Gastroesophageal sphincter (tissue), 4 donors: ENCODE measurements at regions not wholly inside any gene's neighbourhood (a gene's known extent, or its start where the extent isn't known, plus 50 kb on each side); places are given as distances from the start of the nearest gene placed in this dataset.

Experiments used
- ATAC-seq: fragments of 150-250 bp; one replicate; pipeline ENCODE4 v1.9.1; 2016; ENCODE audit warnings: mild to moderate bottlenecking, moderate library complexity
- H3K27ac ChIP-seq, 4 donors: fragments of 200-600 bp; sonication (generic) in 3 of 4; 1 replicate in 3 of 4; 2 replicates in 1 of 4; pipeline ENCODE4 v1.5.1; 2016 to 2019
- H3K27me3 ChIP-seq: fragments of 200-600 bp; sonication (generic); one replicate; pipeline ENCODE4 v1.5.1; 2019
- H3K36me3 ChIP-seq, 2 donors: fragments of 200-600 bp; sonication (generic); one replicate each; pipeline ENCODE4 v1.5.1; 2019; ENCODE audit warnings: control low read depth in 1 of 2
- H3K4me1 ChIP-seq, 3 donors: fragments of 200-600 bp; sonication (generic); 1 replicate in 2 of 3; 2 replicates in 1 of 3; pipeline ENCODE4 v1.5.1; 2016 to 2019; ENCODE audit warnings: control low read depth in 2 of 3
- H3K4me3 ChIP-seq, 2 donors: fragments of 200-600 bp; sonication (generic); one replicate each; pipeline ENCODE4 v1.5.1; 2019; ENCODE audit warnings: mild to moderate bottlenecking in 1 of 2, moderate library complexity in 1 of 2
- H3K9me3 ChIP-seq, 3 donors: fragments of 200-600 bp; sonication (generic); one replicate each; pipeline ENCODE4 v1.5.1; 2017 to 2019; ENCODE audit warnings: control low read depth in 2 of 3
- EP300 ChIP-seq: sonication (generic); formaldehyde crosslinking; IDR thresholded peaks from one replicate; pipeline ENCODE4 v1.6.1; 2017; ENCODE audit warnings: antibody characterized with exemption, mild to moderate bottlenecking
- POLR2A ChIP-seq, 2 donors: fragments of 450-650 bp; IDR thresholded peaks; one replicate each; pipeline ENCODE4 v1.6.1; 2017; ENCODE audit warnings: antibody characterized with exemption in 2 of 2, mild to moderate bottlenecking in 2 of 2, moderate library complexity in 1 of 2
- POLR2AphosphoS5 ChIP-seq: sonication (generic); formaldehyde crosslinking; IDR thresholded peaks from one replicate; pipeline ENCODE4 v1.6.1; 2017; ENCODE audit warnings: antibody characterized with exemption
- WGBS, 2 donors: methylation state at CpG; one replicate each; pipeline ENCODE4 v1.1.5; 2018; ENCODE audit warnings: low coverage in 1 of 2; 5-methylcytosine and 5-hydroxymethylcytosine counted together
- TF ChIP-seq, protein P1 (sequence below), 4 experiments: fragments of 200-600 bp in 2 of 4; fragments of 450-650 bp in 2 of 4; sonication (generic) in 1 of 4; IDR thresholded peaks; one replicate each; pipeline ENCODE4 v1.5.1; 2017 to 2019; ENCODE audit warnings: antibody characterized with exemption in 4 of 4, mild to moderate bottlenecking in 2 of 4, moderate library complexity in 2 of 4

DNA sequence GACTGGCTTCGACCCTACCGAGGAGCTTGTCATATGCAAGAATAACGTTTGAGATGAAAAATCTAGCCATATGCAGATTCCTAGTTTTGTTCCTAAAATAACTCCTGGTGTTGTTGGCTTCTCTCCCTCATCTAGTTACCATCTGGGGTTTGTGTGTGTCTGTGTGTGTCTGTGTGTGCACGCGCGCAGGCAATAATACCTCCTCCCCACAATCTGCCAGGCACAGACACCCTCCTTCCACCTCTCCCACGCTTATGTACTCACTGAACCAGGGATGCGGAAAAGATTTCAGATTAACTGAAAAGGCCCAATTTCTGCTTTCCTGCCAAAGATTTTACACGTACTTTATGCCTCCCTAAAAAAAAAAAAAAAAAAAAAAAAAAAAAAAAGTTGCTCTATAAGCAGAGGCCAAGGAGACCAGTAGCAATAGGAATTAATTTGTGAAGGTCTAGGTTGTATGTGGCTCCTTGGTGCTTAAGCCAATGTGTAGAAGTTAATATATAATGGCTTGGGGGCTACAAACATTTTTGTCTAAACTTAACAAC, 452.7 kb downstream of the NUF2 start:
- peaks cover 1% of the 10 kb centered on the region for H3K27me3 ChIP-seq
- no peak overlapping the region for H3K4me3 ChIP-seq
- H3K27ac ChIP-seq: no peak overlapping the region
- ATAC-seq: no peak
- H3K4me1 ChIP-seq: no peaks in the 10 kb centered on the region
- no peaks in the 10 kb centered on the region for H3K36me3 ChIP-seq
- peaks cover 0 to 5% (median 0%) of the 10 kb centered on the region in 3 donors for H3K9me3 ChIP-seq
- WGBS, 2 donors: 73 to 76% methylated on average over 4 to 9 of the region's 9 CpGs
- no peak for TF ChIP-seq POLR2A (IDR thresholded peaks at IDR 0.05)
- TF ChIP-seq EP300: no peak
- TF ChIP-seq, protein P1, sequence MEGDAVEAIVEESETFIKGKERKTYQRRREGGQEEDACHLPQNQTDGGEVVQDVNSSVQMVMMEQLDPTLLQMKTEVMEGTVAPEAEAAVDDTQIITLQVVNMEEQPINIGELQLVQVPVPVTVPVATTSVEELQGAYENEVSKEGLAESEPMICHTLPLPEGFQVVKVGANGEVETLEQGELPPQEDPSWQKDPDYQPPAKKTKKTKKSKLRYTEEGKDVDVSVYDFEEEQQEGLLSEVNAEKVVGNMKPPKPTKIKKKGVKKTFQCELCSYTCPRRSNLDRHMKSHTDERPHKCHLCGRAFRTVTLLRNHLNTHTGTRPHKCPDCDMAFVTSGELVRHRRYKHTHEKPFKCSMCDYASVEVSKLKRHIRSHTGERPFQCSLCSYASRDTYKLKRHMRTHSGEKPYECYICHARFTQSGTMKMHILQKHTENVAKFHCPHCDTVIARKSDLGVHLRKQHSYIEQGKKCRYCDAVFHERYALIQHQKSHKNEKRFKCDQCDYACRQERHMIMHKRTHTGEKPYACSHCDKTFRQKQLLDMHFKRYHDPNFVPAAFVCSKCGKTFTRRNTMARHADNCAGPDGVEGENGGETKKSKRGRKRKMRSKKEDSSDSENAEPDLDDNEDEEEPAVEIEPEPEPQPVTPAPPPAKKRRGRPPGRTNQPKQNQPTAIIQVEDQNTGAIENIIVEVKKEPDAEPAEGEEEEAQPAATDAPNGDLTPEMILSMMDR (IDR thresholded peaks at IDR 0.05): no peak
- TF ChIP-seq POLR2AphosphoS5: no peak

GRCh38 chr1:163774978-163775620, 453.3 kb downstream of the NUF2 start:
- H3K4me1 ChIP-seq: no peaks in the 10 kb centered on the region

GRCh38 chr1:163777205-163777604, 455.5 kb downstream of the NUF2 start:
- Histone ChIP-seq H3K4me3 (no peak overlapping the region), H3K4me1 (no peaks in the 10 kb centered on the region), H3K9me3 (peaks cover 0 to 25% (median 0%) of the 10 kb centered on the region in 3 donors), H3K36me3 (no peaks in the 10 kb centered on the region), H3K27me3 (no peaks in the 10 kb centered on the region), H3K27ac (no peak overlapping the region)
- no peak for ATAC-seq
- TF ChIP-seq POLR2AphosphoS5 (no peak), POLR2A (IDR thresholded peaks at IDR 0.05) (no peak), EP300 (no peak)
- TF ChIP-seq, protein P1 (IDR thresholded peaks at IDR 0.05): no peak

More at GRCh38 chr1:163774978-163775620, 453.3 kb downstream of the NUF2 start:
- Histone ChIP-seq H3K9me3 (peaks cover 0 to 6% (median 0%) of the 10 kb centered on the region in 3 donors), H3K27ac (no peak overlapping the region), H3K36me3 (no peaks in the 10 kb centered on the region), H3K27me3 (no peaks in the 10 kb centered on the region), H3K4me3 (no peak overlapping the region)
- no peak for ATAC-seq
- 40 to 53% methylated on average over 8 of the region's 8 CpGs for WGBS, 2 donors
- no peak for TF ChIP-seq EP300
- TF ChIP-seq POLR2AphosphoS5: no peak
- TF ChIP-seq, protein P1 (IDR thresholded peaks at IDR 0.05): no peak
- no peak for TF ChIP-seq POLR2A (IDR thresholded peaks at IDR 0.05)

- H3K36me3 ChIP-seq: no peaks in the 10 kb centered on the region
- no peak for ATAC-seq
- H3K4me3 ChIP-seq: no peak overlapping the region
- no peak overlapping the region for H3K27ac ChIP-seq
- TF ChIP-seq, protein P1 (IDR thresholded peaks at IDR 0.05): no peak
- TF ChIP-seq EP300: no peak
- TF ChIP-seq POLR2AphosphoS5: no peak
- no peak for TF ChIP-seq POLR2A (IDR thresholded peaks at IDR 0.05)
- no peaks in the 10 kb centered on the region for H3K4me1 ChIP-seq
- H3K9me3 ChIP-seq: peaks cover 0 to 25% (median 0%) of the 10 kb centered on the region in 3 donors
- no peaks in the 10 kb centered on the region for H3K27me3 ChIP-seq
Observed at GRCh38 chr1:163781146-163781545, 459.4 kb downstream of the NUF2 start.

- no peak for TF ChIP-seq EP300
- no peak for TF ChIP-seq POLR2AphosphoS5
- TF ChIP-seq POLR2A (IDR thresholded peaks at IDR 0.05): no peak
- TF ChIP-seq, protein P1 (IDR thresholded peaks at IDR 0.05): no peak
- H3K4me1 ChIP-seq: no peaks in the 10 kb centered on the region
- H3K36me3 ChIP-seq: no peaks in the 10 kb centered on the region
- no peak overlapping the region for H3K27ac ChIP-seq
- peaks cover 0 to 12% (median 0%) of the 10 kb centered on the region in 3 donors for H3K9me3 ChIP-seq
- H3K27me3 ChIP-seq: no peaks in the 10 kb centered on the region
- no peak for ATAC-seq
- WGBS, 2 donors: 89 to 90% methylated on average over 2 of the region's 2 CpGs
- H3K4me3 ChIP-seq: no peak overlapping the region
Observed at GRCh38 chr1:163785868-163786405, 464.2 kb downstream of the NUF2 start.
